ENCODE measurements at regions not wholly inside any gene's neighbourhood (a gene's known extent, or its start where the extent isn't known, plus 50 kb on each side); places are given as distances from the start of the nearest gene placed in this dataset.
"Not testable (repeated sequence)": the region's sequence is repeated elsewhere in the genome, so short reads cannot be mapped to it uniquely, and the experiment has no call there.

GRCh38 chr5:85951707-85952210 is 666.0 kb upstream of the COX7C start:
- in situ Hi-C loops (cut with HindIII; ENCODE audit: low sequenced_read_pairs), result no loop called here
- H3K4me3 ChIP-seq (ENCODE audit: low read depth, low read length), result no peak overlapping the region
- no peak for DNase-seq (ENCODE audit: low read depth, low spot score)
- no peak for TF ChIP-seq CTCF (IDR thresholded peaks at IDR 0.05; ENCODE audit: low read depth, low read length)

GRCh38 chr5:85952680-85953079 is 665.1 kb upstream of the COX7C start:
- H3K4me3 ChIP-seq (ENCODE audit: low read depth, low read length), result no peak overlapping the region
- TF ChIP-seq CTCF (IDR thresholded peaks at IDR 0.05; ENCODE audit: low read depth, low read length), result no peak
- in situ Hi-C loops (cut with HindIII; ENCODE audit: low sequenced_read_pairs), result no loop called here
- no peak for DNase-seq (ENCODE audit: low read depth, low spot score)

- no peak for DNase-seq (ENCODE audit: low read depth, low spot score)
- TF ChIP-seq CTCF (IDR thresholded peaks at IDR 0.05; ENCODE audit: low read depth, low read length), result no peak
- no peak overlapping the region for H3K4me3 ChIP-seq (ENCODE audit: low read depth, low read length)
- in situ Hi-C loops (cut with HindIII; ENCODE audit: low sequenced_read_pairs), result no loop called here
These were observed 650.1 kb upstream of the COX7C start for GRCh38 chr5:85967681-85968080.

GRCh38 chr5:85972539-85972938 is 645.2 kb upstream of the COX7C start:
- TF ChIP-seq CTCF (IDR thresholded peaks at IDR 0.05; ENCODE audit: low read depth, low read length), result no peak
- H3K4me3 ChIP-seq (ENCODE audit: low read depth, low read length), result no peak overlapping the region
- in situ Hi-C loops (cut with HindIII; ENCODE audit: low sequenced_read_pairs), result no loop called here
- no peak for DNase-seq (ENCODE audit: low read depth, low spot score)

- H3K4me3 ChIP-seq (ENCODE audit: low read depth, low read length), result no peak overlapping the region
- in situ Hi-C loops (cut with HindIII; ENCODE audit: low sequenced_read_pairs), result no loop called here
- no peak for DNase-seq (ENCODE audit: low read depth, low spot score)
- TF ChIP-seq CTCF (IDR thresholded peaks at IDR 0.05; ENCODE audit: low read depth, low read length), result no peak
These were observed 632.6 kb upstream of the COX7C start for GRCh38 chr5:85985167-85985566.

GRCh38 chr5:85990998-85991397 is 626.7 kb upstream of the COX7C start:
- in situ Hi-C loops (cut with HindIII; ENCODE audit: low sequenced_read_pairs), result no loop called here
- no peak overlapping the region for H3K4me3 ChIP-seq (ENCODE audit: low read depth, low read length)
- no peak for DNase-seq (ENCODE audit: low read depth, low spot score)
- TF ChIP-seq CTCF (IDR thresholded peaks at IDR 0.05; ENCODE audit: low read depth, low read length), result no peak

- in situ Hi-C loops (cut with HindIII; ENCODE audit: low sequenced_read_pairs); DNase-seq (ENCODE audit: low read depth, low spot score); H3K4me3 ChIP-seq (ENCODE audit: low read depth, low read length): not testable (repeated sequence)
These were observed 623.1 kb upstream of the COX7C start for GRCh38 chr5:85994653-85995052.

Data from astrocyte of the spinal cord (primary cell).